ENCODE measurements at regions not wholly inside any gene's neighbourhood (a gene's known extent, or its start where the extent isn't known, plus 50 kb on each side); places are given as distances from the start of the nearest gene placed in this dataset.

- no peak for TF ChIP-seq CTCF (conservative IDR thresholded peaks at IDR 0.05)
- no peak overlapping the region for H3K27ac ChIP-seq (ENCODE audit: low read depth, low read length)
- H3K4me3 Mint-ChIP-seq = no peak overlapping the region
- H3K4me3 ChIP-seq (ENCODE audit: low read length) = no peak overlapping the region
- H3K9me3 Mint-ChIP-seq = no peaks in the 10 kb centered on the region
- peaks cover 5% of the 10 kb centered on the region for H3K27me3 Mint-ChIP-seq (ENCODE audit: insufficient read depth)
- no peaks in the 10 kb centered on the region for H3K4me1 ChIP-seq (ENCODE audit: control insufficient read depth, insufficient read depth, low read length)
- H3K27ac Mint-ChIP-seq = no peak overlapping the region
- no peak overlapping the region for H3K9ac ChIP-seq (ENCODE audit: extremely low read depth, low read length, poor library complexity, severe bottlenecking)
- no peaks in the 10 kb centered on the region for H3K27me3 ChIP-seq (ENCODE audit: control insufficient read depth, insufficient read depth, low read length, poor library complexity, severe bottlenecking)
- H3K36me3 Mint-ChIP-seq (ENCODE audit: low read depth) = no peaks in the 10 kb centered on the region
- H3K9me3 ChIP-seq (ENCODE audit: control insufficient read depth, low read length) = no peaks in the 10 kb centered on the region
- no peaks in the 10 kb centered on the region for H3K4me1 Mint-ChIP-seq
- no peak for DNase-seq
- 60 to 94% methylated on average over 1 to 10 of the region's 10 CpGs for WGBS, 2 experiments (ENCODE audit: insufficient coverage in 1 of 2, insufficient read length in 1 of 2)
- no peaks in the 10 kb centered on the region for H3K36me3 ChIP-seq (ENCODE audit: control insufficient read depth, insufficient read depth, low read length)
These were observed 272.1 kb downstream of the HAPSTR1 start for GRCh38 chr16:9363520-9363919.

DNA sequence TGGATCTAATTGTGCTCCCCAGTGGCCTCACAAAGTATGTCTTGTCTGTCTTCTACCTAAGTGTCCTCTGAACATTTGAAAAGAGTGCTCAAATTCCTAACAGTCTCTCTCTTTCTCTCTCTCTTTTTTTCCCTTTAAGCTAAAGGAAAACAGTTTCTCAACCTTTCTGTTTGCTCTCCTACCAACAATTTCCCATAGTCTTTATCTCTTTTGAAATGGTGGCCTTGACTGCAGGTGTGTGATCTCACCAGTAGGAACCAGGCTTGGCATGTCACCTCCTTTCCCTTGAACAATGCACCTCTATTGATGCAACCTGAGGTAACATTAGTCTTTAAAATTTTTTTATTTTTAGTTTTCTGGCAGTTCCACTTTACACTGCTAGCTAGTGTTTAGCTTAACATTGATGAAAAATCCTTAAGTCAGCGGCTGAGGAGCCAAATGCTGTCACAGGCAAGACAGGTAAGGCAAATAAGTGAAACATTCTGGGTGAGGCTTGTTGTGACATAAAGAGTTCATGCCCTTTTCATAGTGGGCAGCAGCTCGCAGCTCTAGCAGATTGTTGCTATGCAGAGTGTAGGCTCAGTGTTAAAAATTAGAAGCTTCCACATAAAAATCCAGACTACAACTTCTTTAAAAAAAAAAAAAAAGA, 273.4 kb downstream of the HAPSTR1 start:
- H3K9ac ChIP-seq (ENCODE audit: extremely low read depth, low read length, poor library complexity, severe bottlenecking) = no peak overlapping the region
- no peaks in the 10 kb centered on the region for H3K27me3 ChIP-seq (ENCODE audit: control insufficient read depth, insufficient read depth, low read length, poor library complexity, severe bottlenecking)
- no peaks in the 10 kb centered on the region for H3K4me1 ChIP-seq (ENCODE audit: control insufficient read depth, insufficient read depth, low read length)
- Mint-ChIP-seq H3K36me3 (ENCODE audit: low read depth) (no peaks in the 10 kb centered on the region), H3K4me3 (no peak overlapping the region), H3K27ac (no peak overlapping the region), H3K4me1 (peaks cover 5% of the 10 kb centered on the region), H3K27me3 (ENCODE audit: insufficient read depth) (peaks cover 5% of the 10 kb centered on the region), H3K9me3 (no peaks in the 10 kb centered on the region)
- no peak overlapping the region for H3K27ac ChIP-seq (ENCODE audit: low read depth, low read length)
- DNase-seq = no peak
- H3K36me3 ChIP-seq (ENCODE audit: control insufficient read depth, insufficient read depth, low read length) = no peaks in the 10 kb centered on the region
- no peak overlapping the region for H3K4me3 ChIP-seq (ENCODE audit: low read length)
- H3K9me3 ChIP-seq (ENCODE audit: control insufficient read depth, low read length) = no peaks in the 10 kb centered on the region
- WGBS, 2 experiments (ENCODE audit: insufficient coverage in 1 of 2, insufficient read length in 1 of 2) = 95 to 100% methylated on average over 1 to 2 of the region's 2 CpGs
- peak; percentile 18 for TF ChIP-seq CTCF (conservative IDR thresholded peaks at IDR 0.05)

GRCh38 chr16:9365370-9365728, 273.9 kb downstream of the HAPSTR1 start:
- Histone ChIP-seq H3K27me3 (ENCODE audit: control insufficient read depth, insufficient read depth, low read length, poor library complexity, severe bottlenecking) (no peaks in the 10 kb centered on the region), H3K9me3 (ENCODE audit: control insufficient read depth, low read length) (no peaks in the 10 kb centered on the region), H3K4me1 (ENCODE audit: control insufficient read depth, insufficient read depth, low read length) (no peaks in the 10 kb centered on the region), H3K4me3 (ENCODE audit: low read length) (no peak overlapping the region), H3K36me3 (ENCODE audit: control insufficient read depth, insufficient read depth, low read length) (no peaks in the 10 kb centered on the region), H3K27ac (ENCODE audit: low read depth, low read length) (no peak overlapping the region), H3K9ac (ENCODE audit: extremely low read depth, low read length, poor library complexity, severe bottlenecking) (no peak overlapping the region)
- Mint-ChIP-seq H3K27ac (no peak overlapping the region), H3K4me1 (peaks cover 10% of the 10 kb centered on the region), H3K4me3 (no peak overlapping the region), H3K27me3 (ENCODE audit: insufficient read depth) (peaks cover 5% of the 10 kb centered on the region), H3K9me3 (no peaks in the 10 kb centered on the region), H3K36me3 (ENCODE audit: low read depth) (no peaks in the 10 kb centered on the region)
- TF ChIP-seq CTCF (conservative IDR thresholded peaks at IDR 0.05) = no peak
- WGBS, 2 experiments (ENCODE audit: insufficient coverage in 1 of 2, insufficient read length in 1 of 2) = 91% methylated on average over 1 of the region's 1 CpG; no CpG with 5 or more reads in 1 of the 2 experiments
- DNase-seq = no peak
